IMR-90 (cell line): ENCODE measurements at regions not wholly inside any gene's neighbourhood (a gene's known extent, or its start where the extent isn't known, plus 50 kb on each side); places are given as distances from the start of the nearest gene placed in this dataset.
"Not testable (repeated sequence)": the region's sequence is repeated elsewhere in the genome, so short reads cannot be mapped to it uniquely, and the experiment has no call there.

Experiments
- ATAC-seq: fragments of 200-7000 bp; cut with Tn5 transposase; 2 replicates; pipeline ENCODE4 v1.9.1; 2020; ENCODE audit warnings: low read depth, mild to moderate bottlenecking, moderate library complexity
- BruUV-seq: library from RNA; stranded (reverse); fragments of 400-500 nt; replicated peaks from 2 replicates; lab custom pipeline; 2021; lab: Mats Ljungman, UMichigan
- CTCF ChIA-PET: fragments of 300-600 bp; formaldehyde crosslinking; extraction: SDS; loops from one replicate; lab custom pipeline; 2021; ENCODE audit warnings: antibody characterized with exemption; lab: Yijun Ruan, JAX
- POLR2A ChIA-PET: fragments of 300-600 bp; sonication (Branson Sonifier 250); formaldehyde crosslinking; loops from one replicate; lab custom pipeline; 2022; ENCODE audit warnings: antibody characterized with exemption; ENCODE audit not compliant: unreplicated experiment; lab: Charles Lee
- DNase-seq: peaks from one replicate; pipeline ENCODE4 v3.0.0; 2013
- H2AFZ ChIP-seq: replicated peaks from 2 replicates; pipeline ENCODE3; 2013; ENCODE audit warnings: low read length, mild to moderate bottlenecking; ENCODE audit not compliant: poor library complexity
- H2AK5ac ChIP-seq: 2 replicates; pipeline ENCODE4 v1.6.1; 2013; ENCODE audit warnings: low read depth, low read length, inconsistent platforms
- H2AK9ac ChIP-seq: replicated peaks from 2 replicates; pipeline ENCODE3; 2013; ENCODE audit warnings: mild to moderate bottlenecking, low read depth, low read length, moderate library complexity; ENCODE audit not compliant: poor library complexity
- H2BK120ac ChIP-seq: 2 replicates; pipeline ENCODE4 v1.6.1; 2013; ENCODE audit warnings: low read depth, low read length, inconsistent platforms
- H2BK15ac ChIP-seq: 3 replicates; pipeline ENCODE4 v1.6.1; 2013; ENCODE audit warnings: low read depth, low read length, inconsistent platforms
- H2BK20ac ChIP-seq: 2 replicates; pipeline ENCODE4 v1.6.1; 2013; ENCODE audit warnings: low read depth, mild to moderate bottlenecking, inconsistent platforms, low read length, moderate library complexity
- H2BK5ac ChIP-seq: 2 replicates; pipeline ENCODE4 v1.6.1; 2013; ENCODE audit warnings: mild to moderate bottlenecking, low read depth, low read length, inconsistent platforms; ENCODE audit not compliant: poor library complexity, severe bottlenecking
- H3K14ac ChIP-seq: replicated peaks from 2 replicates; pipeline ENCODE4 v1.6.1; 2013; ENCODE audit warnings: low read depth, low read length, inconsistent platforms
- H3K18ac ChIP-seq: 2 replicates; pipeline ENCODE4 v1.6.1; 2013; ENCODE audit warnings: low read depth, low read length, control low read depth
- H3K23ac ChIP-seq: 2 replicates; pipeline ENCODE4 v1.6.1; 2013; ENCODE audit warnings: low read depth, low read length, inconsistent platforms
- H3K27ac ChIP-seq: 2 replicates; pipeline ENCODE4 v1.5.1; 2013; ENCODE audit warnings: mild to moderate bottlenecking, control low read depth, low read length; ENCODE audit not compliant: insufficient read depth
- H3K27me3 ChIP-seq: 2 replicates; pipeline ENCODE4 v1.6.1; 2013; ENCODE audit warnings: low read length; ENCODE audit not compliant: control insufficient read depth, insufficient read depth
- H3K36me3 ChIP-seq: 2 replicates; pipeline ENCODE4 v1.6.1; 2013; ENCODE audit warnings: low read length, mixed read lengths; ENCODE audit not compliant: control insufficient read depth, insufficient read depth
- H3K4ac ChIP-seq: 2 replicates; pipeline ENCODE4 v1.6.1; 2013; ENCODE audit warnings: low read depth, low read length, inconsistent platforms
- H3K4me1 ChIP-seq: 2 replicates; pipeline ENCODE4 v1.6.1; 2013; ENCODE audit warnings: low read length, mixed read lengths; ENCODE audit not compliant: control insufficient read depth, insufficient read depth
- H3K4me2 ChIP-seq: 2 replicates; pipeline ENCODE4 v1.6.1; 2013; ENCODE audit warnings: low read depth, mild to moderate bottlenecking, control low read depth, low read length, moderate library complexity
- H3K4me3 ChIP-seq: 2 replicates; pipeline ENCODE4 v1.5.1; 2013; ENCODE audit warnings: low read depth, mild to moderate bottlenecking, control low read depth, low read length, moderate library complexity; ENCODE audit not compliant: insufficient read depth
- H3K56ac ChIP-seq: 2 replicates; pipeline ENCODE4 v1.6.1; 2013; ENCODE audit warnings: low read length, inconsistent platforms; ENCODE audit not compliant: insufficient read depth; ENCODE audit errors: extremely low read depth
- H3K79me1 ChIP-seq, 2 experiments: 2 replicates each; pipeline ENCODE4 v1.6.1; 2013; ENCODE audit warnings: low read length in 2 of 2, inconsistent platforms in 1 of 2, low read depth in 1 of 2
- H3K9ac ChIP-seq: 2 replicates; pipeline ENCODE4 v1.6.1; 2013; ENCODE audit warnings: low read depth, low read length, control low read depth
- H3K9me1 ChIP-seq: 2 replicates; pipeline ENCODE4 v1.6.1; 2013; ENCODE audit warnings: low read length, inconsistent platforms; ENCODE audit not compliant: insufficient read depth
- H3K9me3 ChIP-seq: 2 replicates; pipeline ENCODE4 v1.6.1; 2013; ENCODE audit warnings: low read length; ENCODE audit not compliant: control insufficient read depth, insufficient read depth
- H4K20me1 ChIP-seq: 2 replicates; pipeline ENCODE4 v1.6.1; 2013; ENCODE audit warnings: low read length, inconsistent platforms; ENCODE audit not compliant: insufficient read depth
- H4K5ac ChIP-seq: 2 replicates; pipeline ENCODE4 v1.6.1; 2013; ENCODE audit warnings: mild to moderate bottlenecking, low read depth, low read length, control low read depth
- H4K8ac ChIP-seq, 2 experiments: 2 replicates each; pipeline ENCODE4 v1.6.1; 2013; ENCODE audit warnings: low read depth in 2 of 2, low read length in 2 of 2, control low read depth in 1 of 2, inconsistent platforms in 1 of 2
- H4K91ac ChIP-seq: 2 replicates; pipeline ENCODE4 v1.6.1; 2013; ENCODE audit warnings: low read depth, low read length, inconsistent platforms; ENCODE audit not compliant: insufficient read depth
- BHLHE40 ChIP-seq: fragments of 150-350 bp; IDR thresholded peaks from 2 replicates; pipeline ENCODE4 v1.6.1; 2016; ENCODE audit warnings: mild to moderate bottlenecking, low read depth, low read length
- CEBPB ChIP-seq: IDR thresholded peaks from 2 replicates; pipeline ENCODE4 v1.6.1; 2012; ENCODE audit warnings: low read depth, low read length, improper control_type of control experiment
- FOS ChIP-seq: fragments of 150-350 bp; IDR thresholded peaks from 2 replicates; pipeline ENCODE4 v1.6.1; 2016; ENCODE audit warnings: low read depth, low read length
- NFE2L2 ChIP-seq: fragments of 150-350 bp; IDR thresholded peaks from 2 replicates; pipeline ENCODE4 v1.6.1; 2016; ENCODE audit warnings: low read depth, mild to moderate bottlenecking, low read length
- SMC3 ChIP-seq: fragments of 150-350 bp; IDR thresholded peaks from 2 replicates; pipeline ENCODE4 v1.6.1; 2016; ENCODE audit warnings: low read depth, mild to moderate bottlenecking, antibody characterized with exemption, low read length, moderate library complexity
- WGBS, 2 experiments: methylation state at CpG; one replicate each; pipeline versions ENCODE4 v1.1.5 to v1.1.7; 2013; ENCODE audit warnings: missing lambda C conversion rate in 2 of 2; ENCODE audit not compliant: insufficient read length in 1 of 2; ENCODE audit errors: extremely low coverage in 2 of 2; 5-methylcytosine and 5-hydroxymethylcytosine counted together
- dilution Hi-C: fragments of 300-500 bp; cut with HindIII; formaldehyde crosslinking; loops from one replicate; pipeline ENCODE4 v1.14.3; 2018; ENCODE audit warnings: low sequenced_read_pairs; ENCODE audit not compliant: unreplicated experiment
- in situ Hi-C: fragments of 300-500 bp; cut with MboI; formaldehyde crosslinking; loops from 3 replicates; pipeline ENCODE4 v1.14.3; 2019; ENCODE audit warnings: low sequenced_read_pairs, inconsistent platforms, mixed read lengths
- intact Hi-C: fragments of 100-400 bp; cut with micrococcal nuclease; formaldehyde crosslinking; loops from 2 replicates; pipeline ENCODE4 v1.10.0; 2022

- Histone ChIP-seq H3K18ac (peak overlapping the region; percentile 58; the same call in 1 of the 2 replicates), H3K79me1 (no peaks in the 10 kb centered on the region), H4K91ac (no peak overlapping the region), H3K9me3 (peaks cover 13% of the 10 kb centered on the region), H3K36me3 (no peaks in the 10 kb centered on the region), H2BK120ac (peak overlapping the region; percentile 33; the same call in 1 of the 2 replicates), H4K8ac (peak overlapping the region in 1 of 2 experiments; percentile 28; a peak in 1 of 4 replicates), H4K5ac (no peak overlapping the region), H3K56ac (no peak overlapping the region), H3K9ac (no peak overlapping the region), H3K27ac (no peak overlapping the region), H2AK9ac (no peak overlapping the region), H3K14ac (no peak overlapping the region), H2BK15ac (no peak overlapping the region), H2BK20ac (0 out of 2 replicates have a peak overlapping the region, but pooled peaks have one; percentile 20), H2AFZ (no peak overlapping the region), H4K20me1 (no peaks in the 10 kb centered on the region), H3K23ac (no peak overlapping the region), H3K4ac (no peak overlapping the region), H2AK5ac (no peak overlapping the region), H3K4me2 (peak overlapping the region; percentile 56; the same call in 1 of the 2 replicates), H3K9me1 (no peaks in the 10 kb centered on the region), H3K27me3 (no peaks in the 10 kb centered on the region), H2BK5ac (peak overlapping the region; percentile 94), H3K4me3 (no peak overlapping the region), H3K4me1 (no peaks in the 10 kb centered on the region; the same call in 1 of the 2 replicates)
- ATAC-seq (peak; percentile 98), DNase-seq (peak; percentile 97)
- POLR2A ChIA-PET, result no interaction called here
- intact Hi-C loops, result no loop called here
- TF ChIP-seq BHLHE40, result peak; percentile 47
- peak; percentile 74 for TF ChIP-seq FOS
- TF ChIP-seq NFE2L2, result 0 out of 2 replicates have a peak, but pooled peaks have one; percentile 17
- no peak for TF ChIP-seq SMC3
- peak; percentile 79; the same call in 1 of the 2 replicates for TF ChIP-seq CEBPB
- in situ Hi-C loops, result no loop called here
- dilution Hi-C loops, result no loop called here
- no TSS peak for BruUV-seq
- CTCF ChIA-PET, result interaction anchor here (0.5 to 1.4 kb wide), 2 partner anchors 26 to 46 kb away, joined by 3 to 4 read pairs; no protein-coding TSS in a partner anchor
These were observed 552.5 kb upstream of the ADAMTS5 start for GRCh38 chr21:27519361-27519760.

DNA sequence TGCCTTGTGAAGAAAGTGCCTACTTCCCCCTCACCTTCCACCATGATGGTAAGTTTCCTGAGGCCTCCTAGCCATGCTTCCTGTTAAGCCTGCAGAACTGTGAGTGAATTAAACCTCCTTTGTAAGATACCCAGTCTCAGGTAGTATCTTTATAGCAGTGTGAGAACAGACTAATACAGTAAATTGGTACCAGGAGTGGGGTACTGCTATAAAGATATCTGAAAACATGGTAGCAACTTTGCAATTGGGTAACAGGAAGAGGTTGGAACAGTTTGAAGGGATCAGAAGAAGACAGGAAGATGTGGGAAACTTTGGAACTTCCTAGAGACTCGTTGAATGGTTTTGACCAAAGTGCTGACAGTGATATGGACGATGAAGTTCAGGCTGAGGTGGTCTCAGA lies 550.3 kb upstream of the ADAMTS5 start:
- H3K27ac ChIP-seq, H4K5ac ChIP-seq, H4K20me1 ChIP-seq, H2BK5ac ChIP-seq, intact Hi-C loops, H3K79me1 ChIP-seq, DNase-seq, H2AK5ac ChIP-seq, CTCF ChIA-PET, H3K4me2 ChIP-seq, BruUV-seq, H2BK15ac ChIP-seq, H3K27me3 ChIP-seq, H3K4me3 ChIP-seq, H2BK120ac ChIP-seq, H3K36me3 ChIP-seq, ATAC-seq, H3K23ac ChIP-seq, H3K4ac ChIP-seq, H4K8ac ChIP-seq, H3K9me1 ChIP-seq, H2AFZ ChIP-seq, H3K4me1 ChIP-seq, H3K18ac ChIP-seq, H2BK20ac ChIP-seq, H3K56ac ChIP-seq, H2AK9ac ChIP-seq, H3K9ac ChIP-seq, H3K14ac ChIP-seq, dilution Hi-C loops, in situ Hi-C loops, POLR2A ChIA-PET: not testable (repeated sequence)
- H3K9me3 ChIP-seq, result peaks cover 12% of the 10 kb centered on the region
- H4K91ac ChIP-seq, result peak overlapping the region; percentile 31; the same call in 1 of the 2 replicates
- 89% methylated on average over 2 of the region's 2 CpGs; no CpG with 5 or more reads in 1 of the 2 experiments for WGBS, 2 experiments
